HG03439 (cell line): ENCODE measurements at regions not wholly inside any gene's neighbourhood (a gene's known extent, or its start where the extent isn't known, plus 50 kb on each side); places are given as distances from the start of the nearest gene placed in this dataset.
"Not testable (repeated sequence)": the region's sequence is repeated elsewhere in the genome, so short reads cannot be mapped to it uniquely, and the experiment has no call there.

Source experiments
- ATAC-seq: cut with Tn5 transposase; IDR thresholded peaks from one replicate; pipeline ENCODE4 v1.9.1; 2021; ENCODE audit warnings: mild to moderate bottlenecking, moderate library complexity; ENCODE audit not compliant: unreplicated experiment

DNA sequence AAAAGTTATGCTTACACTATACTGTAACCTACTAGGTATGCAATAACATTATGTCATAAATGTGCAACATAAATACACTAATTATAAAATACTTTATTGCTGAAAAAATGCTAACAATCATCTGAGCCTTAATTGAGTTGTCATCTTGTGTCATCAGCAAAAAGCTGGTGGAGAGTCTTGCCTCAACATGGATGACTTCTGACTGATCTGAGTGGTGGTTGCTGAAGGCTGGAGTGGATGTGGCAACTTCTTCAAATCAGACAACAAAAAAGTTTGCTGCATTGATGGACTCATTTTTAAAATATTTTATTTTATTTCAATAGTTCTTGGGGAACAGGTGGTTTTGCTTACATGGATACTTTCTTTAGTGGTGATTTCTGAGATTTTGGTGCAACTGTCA, 93.9 kb upstream of the AMN1 start:
- ATAC-seq = no peak

DNA sequence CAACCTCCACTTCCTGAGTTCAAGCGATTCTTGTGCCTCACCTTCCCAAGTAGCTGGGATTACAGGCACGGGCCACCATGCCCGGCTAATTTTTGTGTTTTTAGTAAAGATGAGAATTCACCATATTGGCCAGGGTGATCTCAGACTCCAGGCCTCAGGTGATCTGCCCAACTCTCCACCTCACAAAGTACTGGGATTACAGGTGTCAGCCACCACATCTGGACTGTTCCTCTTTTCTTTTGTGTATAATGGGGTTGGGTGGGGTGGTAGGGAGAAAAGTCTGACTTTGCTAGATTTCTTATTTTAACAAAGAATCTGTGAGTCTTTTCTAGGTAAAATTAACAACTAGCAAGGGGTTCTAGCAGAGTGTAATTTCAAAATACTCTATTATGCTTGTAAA, 92.7 kb upstream of the AMN1 start:
- ATAC-seq = no peak

DNA sequence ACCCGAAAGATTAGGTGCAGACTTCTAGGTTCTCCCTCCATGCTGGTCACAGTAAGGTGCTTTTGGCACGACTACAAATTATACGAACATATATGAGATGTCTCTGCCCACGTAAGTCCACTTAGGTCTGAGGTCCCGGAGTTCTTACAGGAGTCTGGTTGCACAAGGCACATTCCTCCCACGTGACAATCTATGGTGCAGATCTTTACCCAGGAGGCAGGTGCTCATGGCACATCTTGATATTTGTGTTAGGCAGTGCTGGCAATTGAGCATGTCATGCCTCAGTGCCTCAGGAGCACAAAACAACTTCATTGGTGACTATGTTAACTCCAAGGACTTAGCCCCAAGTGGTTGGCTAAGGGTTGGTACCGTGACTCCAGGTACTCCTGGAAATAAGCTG, 92.0 kb upstream of the AMN1 start:
- ATAC-seq = no peak

DNA sequence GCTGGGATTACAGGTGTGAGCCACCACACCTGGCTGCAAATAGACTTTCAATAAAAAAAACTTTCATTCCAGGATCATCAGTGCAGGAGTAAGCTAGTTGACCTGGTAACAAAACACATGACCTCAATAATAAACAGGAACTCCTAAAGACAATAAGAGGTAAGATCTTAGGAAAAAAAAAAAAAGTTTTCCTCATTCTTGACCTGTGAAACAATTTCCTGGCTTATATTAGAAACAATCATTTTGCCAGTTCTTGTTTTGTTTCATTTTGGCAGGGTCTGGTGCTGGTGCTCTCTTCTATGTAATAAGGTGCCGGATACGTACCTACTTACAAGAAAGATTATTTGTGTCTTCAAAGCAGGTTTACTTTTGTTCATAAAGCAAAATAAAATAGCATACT, 90.6 kb upstream of the AMN1 start:
- ATAC-seq = no peak

DNA sequence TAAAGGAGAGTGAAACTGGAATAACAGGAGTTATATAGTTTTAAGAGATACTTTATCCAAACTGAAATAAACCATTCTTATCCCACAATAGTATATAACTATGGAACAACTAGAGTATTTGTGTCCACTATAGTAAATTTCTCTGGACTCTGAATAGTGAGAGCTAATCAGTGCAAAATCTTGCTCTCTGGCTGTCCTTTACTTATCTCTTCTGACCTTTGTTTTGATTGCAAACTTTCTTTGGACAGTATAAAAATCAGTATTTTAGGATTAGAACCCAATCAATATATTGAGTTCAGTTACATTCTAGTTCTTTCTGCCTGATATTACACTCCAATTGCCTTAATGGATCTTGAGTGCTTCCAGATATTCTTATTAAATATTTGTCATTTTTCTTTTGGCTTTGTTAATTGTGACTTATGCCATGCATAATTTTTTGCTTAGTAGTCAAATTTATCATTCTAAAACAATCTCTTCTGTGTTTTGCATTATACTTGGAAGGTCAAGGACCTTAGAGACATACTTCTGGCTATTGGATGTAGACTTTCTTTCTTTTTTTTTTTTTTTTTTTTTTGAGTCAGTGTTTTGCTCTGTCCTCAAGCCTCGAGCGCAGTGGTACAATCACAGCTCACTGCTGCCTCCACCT, 89.9 kb upstream of the AMN1 start:
- no peak for ATAC-seq

DNA sequence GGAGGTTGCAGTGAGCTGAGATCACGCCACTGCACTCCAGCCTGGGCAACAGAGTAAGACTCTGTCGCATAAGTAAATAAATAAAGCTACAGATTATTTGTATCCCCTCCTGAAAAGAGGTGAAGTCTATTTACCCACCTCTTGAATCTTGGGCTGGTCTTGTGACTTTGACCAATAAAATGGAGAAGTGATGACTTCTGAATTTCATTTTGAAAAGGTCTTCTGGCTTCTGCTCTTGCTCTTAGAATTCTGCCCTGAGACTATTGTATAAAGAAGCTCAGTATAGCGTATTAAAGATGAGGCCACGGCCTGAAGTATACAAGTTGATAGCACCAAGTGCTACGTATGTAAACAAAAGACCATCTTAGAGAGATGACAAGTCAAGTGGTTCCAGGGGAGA, 88.3 kb upstream of the AMN1 start:
- ATAC-seq = no peak

DNA sequence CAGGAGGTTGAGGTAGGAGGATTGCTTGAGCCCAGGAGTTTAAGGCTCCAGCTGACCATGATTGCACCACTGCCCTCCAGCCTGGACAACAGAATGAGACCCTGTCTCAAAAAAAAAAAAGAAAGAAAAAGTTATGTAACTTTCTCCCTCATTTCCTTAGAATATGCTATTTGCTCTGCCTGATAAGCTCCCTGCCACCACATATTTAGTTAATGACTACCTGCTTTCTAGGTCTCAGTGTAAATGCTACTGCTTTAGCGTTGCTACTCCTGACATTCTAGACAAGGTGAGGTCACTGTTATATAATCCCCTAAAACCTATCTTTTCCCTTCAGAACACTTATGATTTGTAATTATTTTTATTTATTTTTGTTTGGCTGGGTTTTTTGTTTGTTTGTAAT, 86.3 kb upstream of the AMN1 start:
- no peak for ATAC-seq

DNA sequence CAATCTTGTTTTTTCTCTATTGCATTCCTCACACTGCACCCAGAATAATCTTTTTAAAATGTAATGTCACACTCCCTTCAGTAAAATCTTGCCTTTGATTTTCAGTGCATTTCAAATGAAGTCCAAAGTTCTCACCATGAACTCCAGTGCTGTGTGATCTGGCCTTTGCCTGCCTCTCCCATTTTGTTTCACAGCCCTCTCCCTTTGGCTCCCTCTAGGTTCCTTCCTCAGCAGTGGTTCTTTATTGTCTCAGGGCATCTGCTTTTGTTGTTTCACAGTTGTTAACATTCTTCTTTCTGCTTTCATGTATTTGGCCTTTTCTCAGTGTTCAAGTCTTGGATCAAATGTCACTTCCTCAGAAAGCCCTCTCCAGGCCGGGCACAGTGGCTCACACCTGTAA, 84.5 kb upstream of the AMN1 start:
- no peak for ATAC-seq

DNA sequence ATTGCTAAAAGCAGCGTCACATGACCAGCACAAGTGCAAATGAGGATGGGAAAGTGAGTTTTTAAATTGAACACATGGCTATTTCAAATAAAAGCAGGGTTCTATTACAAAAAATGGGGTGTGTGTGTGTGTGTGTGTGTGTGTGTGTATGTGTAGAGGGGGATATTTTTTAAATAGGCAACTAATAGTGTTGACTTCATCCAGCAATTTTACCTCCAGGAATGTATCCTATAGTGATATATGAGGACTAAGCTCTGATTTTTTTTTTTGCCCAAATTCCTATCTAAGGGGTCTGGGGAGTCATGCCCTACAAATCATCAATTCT, 78.9 kb upstream of the AMN1 start:
- ATAC-seq = no peak

DNA sequence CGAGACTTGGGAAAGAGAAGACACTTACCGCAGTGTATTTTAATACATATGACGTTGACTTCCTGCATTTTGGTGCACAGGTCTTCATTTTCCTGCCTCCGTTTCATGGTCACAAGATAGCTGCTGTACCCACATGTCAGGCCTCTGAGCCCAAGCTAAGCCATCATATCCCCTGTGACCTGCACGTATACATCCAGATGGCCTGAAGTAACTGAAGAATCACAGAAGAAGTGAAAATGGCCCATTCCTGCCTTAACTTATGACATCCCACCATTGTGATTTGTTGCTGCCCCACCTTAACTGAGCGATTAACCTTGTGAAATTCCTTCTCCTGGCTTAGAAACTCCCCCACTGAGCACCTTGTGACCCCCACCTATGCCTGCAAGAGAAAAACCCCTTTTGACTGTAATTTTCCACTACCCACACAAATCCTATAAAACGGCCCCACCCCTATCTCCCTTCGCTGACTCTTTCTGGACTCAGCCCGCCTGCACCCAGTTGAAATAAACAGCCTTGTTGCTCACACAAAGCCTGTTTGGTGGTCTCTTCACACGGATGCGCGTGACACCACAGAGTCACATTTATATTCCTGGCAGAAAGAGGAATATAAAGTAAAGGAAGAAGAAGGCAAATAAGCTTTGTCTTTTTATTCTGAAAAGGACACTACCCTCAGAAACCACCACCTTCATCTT, 78.4 kb upstream of the AMN1 start:
- not testable (repeated sequence) for ATAC-seq

DNA sequence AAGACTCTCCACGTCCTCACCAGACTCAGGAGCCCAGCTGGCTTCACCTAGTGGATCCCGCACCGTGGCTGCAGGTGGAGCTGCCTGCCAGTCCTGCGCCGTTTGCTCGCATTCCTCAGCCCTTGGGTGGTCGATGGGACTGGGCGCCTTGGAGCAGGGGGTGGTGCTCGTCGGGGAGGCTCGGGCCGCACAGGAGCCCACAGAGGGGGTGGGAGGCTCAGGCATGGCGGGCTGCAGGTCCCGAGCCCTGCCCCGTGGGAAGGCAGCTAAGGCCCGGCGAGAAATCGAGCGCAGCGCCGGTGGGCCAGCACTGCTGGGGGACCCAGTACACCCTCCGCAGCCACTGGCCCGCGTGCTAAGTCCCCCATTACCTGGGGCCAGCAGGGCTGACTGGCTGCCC, 76.9 kb upstream of the AMN1 start:
- ATAC-seq = not testable (repeated sequence)

DNA sequence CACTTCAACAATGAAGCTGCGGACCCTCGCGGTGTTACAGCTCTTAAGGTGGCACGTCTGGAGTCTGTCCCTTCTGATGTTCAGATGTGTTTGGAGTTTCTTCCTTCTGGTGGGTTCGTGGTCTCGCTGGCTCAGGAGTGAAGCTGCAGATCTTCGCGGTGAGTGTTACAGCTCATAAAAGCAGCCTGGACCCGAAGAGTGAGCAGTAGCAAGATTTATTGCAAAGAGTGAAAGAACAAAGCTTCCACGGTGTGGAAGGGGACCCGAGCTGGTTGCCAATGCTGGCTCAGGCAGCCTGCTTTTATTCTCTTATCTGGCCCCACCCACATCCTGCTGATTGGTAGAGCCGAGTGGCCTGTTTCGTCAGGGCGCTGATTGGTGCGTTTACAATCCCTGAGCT, 75.9 kb upstream of the AMN1 start:
- not testable (repeated sequence) for ATAC-seq

DNA sequence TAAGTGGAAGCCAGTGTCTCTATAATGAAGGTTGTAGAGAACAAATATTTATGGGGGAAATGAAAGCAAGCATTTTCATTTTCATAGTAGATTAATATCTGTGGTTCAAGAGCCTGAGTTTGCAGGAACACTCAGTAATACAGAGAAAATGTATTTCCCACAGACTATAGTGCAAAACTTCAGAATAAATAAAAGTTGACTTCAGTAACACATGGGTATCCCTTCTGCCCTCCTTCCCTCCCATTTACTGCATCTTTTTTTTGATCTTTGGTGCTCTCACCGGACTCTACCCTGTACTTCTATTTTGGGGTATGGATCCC, 75.3 kb upstream of the AMN1 start:
- no peak for ATAC-seq

DNA sequence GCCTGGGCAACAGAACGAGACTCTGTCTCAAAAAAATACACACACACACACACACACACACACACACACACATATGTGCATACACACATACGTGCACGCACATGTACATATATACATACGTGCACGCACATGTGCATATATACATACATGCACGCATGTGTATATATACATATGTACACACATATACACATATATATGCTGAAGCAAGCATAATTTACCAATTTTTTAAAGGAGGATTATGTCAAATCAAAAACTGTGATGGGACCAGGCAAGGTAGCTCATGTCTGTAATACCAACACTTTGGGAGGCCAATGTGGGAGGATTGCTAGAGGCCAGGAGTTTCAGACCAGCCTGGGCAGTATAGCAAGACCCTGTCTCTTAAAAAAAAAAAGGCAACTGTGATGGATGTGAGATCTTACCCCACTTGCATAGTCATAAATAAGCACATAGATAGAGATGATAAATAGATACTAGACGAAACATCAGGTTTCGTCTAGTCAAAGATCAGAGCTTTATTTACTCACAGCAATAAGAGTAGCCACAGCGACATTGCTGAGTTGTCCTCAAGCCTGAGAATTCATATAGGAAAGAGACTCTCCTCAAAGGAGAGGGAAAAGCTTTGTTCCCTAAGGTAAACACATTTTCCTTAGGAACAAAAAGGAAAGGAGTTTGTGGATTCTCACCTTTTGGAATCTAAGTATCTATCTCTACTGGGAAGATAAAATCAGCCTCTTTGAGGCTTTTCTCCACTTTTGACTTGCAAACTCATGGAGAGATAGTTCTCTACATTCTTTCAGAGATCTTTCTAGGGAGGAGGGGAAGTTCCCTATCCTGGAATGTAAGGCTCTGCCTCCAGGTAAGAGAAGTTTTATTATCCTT, 74.7 kb upstream of the AMN1 start:
- no peak for ATAC-seq

DNA sequence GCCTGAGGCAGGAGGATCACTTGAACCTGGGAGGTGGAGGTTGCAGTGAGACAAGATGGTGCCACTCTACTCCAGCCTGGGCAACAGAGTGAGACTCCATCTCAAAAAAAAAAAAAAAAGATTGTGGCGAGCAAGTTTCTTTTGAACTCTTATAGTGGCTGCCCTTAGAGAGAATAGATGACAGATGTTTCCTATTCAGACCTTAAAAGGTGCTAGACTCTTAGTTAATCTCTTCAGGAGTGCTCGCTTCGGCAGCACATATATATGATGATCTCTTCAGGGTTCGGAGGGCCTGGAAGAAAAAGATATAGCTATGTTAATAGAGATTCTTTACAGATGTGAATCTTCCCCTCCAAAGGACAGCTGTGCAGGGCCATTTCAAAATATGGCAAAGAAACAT, 73.1 kb upstream of the AMN1 start:
- ATAC-seq = no peak

DNA sequence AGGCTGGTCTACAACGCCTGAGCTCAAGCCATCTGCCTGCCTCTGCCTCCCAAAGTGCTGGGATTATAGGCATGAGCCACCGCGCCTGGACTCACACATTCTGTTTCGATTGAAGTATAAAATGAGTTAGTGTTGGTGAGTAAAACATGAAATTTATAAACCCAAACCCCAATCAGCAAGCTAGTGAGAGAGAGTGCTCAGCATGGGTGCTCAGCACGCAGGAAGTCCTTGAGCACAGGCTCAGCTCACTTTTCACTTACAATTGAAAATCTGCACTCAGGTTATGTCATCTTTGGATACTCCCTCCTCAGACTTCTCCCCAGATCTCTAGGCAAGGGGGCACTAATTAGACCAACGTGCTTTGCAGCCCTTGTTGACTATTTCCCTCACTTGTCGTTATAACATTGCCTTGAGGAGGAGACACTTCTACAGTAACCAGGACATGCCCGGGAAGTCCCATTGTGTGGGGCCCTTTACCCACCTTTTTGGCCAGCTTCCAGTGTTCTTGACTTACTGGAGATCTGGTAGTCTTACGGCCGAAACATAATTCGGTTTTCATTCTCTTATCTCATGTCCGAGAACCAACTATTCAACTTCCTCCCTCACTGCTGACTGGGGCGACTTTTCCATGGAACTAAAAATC, 68.5 kb upstream of the AMN1 start:
- ATAC-seq = no peak

DNA sequence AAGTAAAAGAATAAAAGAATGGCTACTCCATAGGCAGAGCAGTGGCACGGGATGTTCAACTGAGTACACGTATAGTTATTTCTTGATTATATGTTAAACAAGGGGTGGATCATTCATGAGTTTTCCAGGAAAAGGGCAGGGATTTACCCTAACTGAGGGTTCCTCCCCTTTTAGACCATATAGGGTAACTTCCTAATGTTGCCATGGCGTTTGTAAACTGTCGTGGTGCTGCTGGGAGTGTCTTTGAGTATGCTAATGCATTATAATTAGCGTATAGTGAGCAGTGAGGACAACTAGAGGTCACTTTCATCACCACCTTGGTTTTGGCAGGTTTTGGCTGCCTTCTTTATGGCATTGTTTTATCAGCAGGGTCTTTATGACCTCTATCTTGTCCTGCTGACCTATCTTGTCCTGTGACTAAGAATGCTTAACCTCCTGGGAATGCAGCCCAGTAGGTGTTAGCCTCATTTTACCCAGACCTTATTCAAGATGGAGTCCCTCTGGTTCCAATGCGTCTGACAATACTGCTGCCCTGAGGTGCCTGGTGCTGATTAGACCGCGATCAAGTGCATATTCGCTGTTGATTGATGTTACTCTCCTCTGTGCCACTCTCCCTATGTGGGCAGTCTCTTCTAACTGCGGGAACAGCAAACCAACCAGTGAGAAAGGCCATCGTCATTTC, 67.6 kb upstream of the AMN1 start:
- no peak for ATAC-seq

DNA sequence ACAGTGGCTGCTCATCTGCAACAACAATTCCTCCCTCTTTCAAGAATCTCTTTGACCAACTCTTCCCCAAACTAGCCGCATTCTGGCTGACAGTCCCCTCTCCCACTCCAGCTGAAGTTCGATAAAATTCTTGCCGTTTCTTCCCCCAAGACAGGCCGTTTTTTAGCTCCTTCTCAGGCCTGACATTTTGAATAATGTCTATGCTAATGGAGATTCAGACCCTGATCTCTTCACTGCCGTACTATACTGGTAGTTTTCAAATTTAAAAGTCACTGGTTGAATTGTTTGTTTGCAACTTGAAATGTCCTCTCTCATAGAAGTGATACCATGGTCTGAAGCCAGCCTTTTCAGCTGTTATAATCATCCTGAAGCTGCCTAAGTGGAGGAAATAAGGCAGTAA, 65.9 kb upstream of the AMN1 start:
- ATAC-seq = no peak

DNA sequence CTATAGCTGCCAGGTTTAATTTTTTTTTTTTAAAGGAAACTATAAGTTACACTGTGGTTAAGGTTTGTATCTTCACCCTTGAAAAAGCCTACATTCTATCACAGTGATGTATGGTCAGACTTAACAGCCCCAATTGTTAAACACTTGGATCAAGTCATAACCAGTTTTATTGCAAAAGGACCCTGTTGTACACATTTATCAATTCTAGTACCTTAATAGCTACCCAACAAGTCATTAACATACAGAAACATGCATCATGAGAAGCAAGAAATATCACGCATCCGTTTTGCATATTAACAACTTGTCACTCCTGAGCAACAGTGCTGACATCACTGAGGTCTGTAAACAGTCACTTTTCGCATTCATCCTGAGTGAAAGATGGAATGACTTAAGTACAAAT, 62.4 kb upstream of the AMN1 start:
- ATAC-seq = not testable (repeated sequence)

DNA sequence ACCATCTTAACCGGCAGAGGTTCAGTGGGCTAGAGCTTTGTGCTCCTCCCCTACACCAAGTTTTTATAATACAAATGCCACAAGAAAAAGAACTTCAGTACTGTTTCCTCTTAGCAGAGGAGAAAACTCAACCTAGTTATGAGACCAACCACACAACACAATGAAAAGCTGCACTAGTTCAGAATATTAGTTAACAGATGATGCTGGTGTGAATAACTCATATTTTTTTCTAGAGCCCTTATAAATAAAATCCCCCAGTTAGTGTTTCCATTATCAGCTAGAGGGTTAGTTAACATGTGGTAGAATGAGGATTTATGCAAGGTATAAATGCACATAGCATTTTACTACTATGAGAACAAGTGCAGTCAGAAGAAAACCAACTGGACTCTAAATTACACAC, 61.9 kb upstream of the AMN1 start:
- no peak for ATAC-seq

DNA sequence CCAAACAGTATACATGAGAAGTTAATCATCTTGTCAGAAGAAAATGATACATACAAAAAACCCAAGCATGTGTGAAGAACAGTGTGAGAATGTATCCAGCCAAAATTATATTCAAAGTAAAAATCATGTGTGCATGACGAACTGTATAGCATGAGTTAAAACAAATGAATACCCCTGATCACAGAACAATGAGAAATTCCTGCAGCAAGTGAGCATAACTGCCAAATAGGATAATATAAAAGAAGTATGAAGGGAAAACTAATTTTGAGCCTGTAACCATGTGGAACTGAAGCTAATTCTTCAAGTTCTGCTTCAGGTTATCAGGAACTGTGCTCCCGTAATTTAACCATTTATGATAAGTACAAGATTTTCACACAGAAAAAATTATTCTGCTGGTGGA, 56.5 kb upstream of the AMN1 start:
- no peak for ATAC-seq
